HEK293 (cell line): ENCODE measurements at regions not wholly inside any gene's neighbourhood (a gene's known extent, or its start where the extent isn't known, plus 50 kb on each side); places are given as distances from the start of the nearest gene placed in this dataset.

Source experiments
- TF ChIP-seq, protein P1 (sequence below): sonication (generic); formaldehyde crosslinking; IDR thresholded peaks from 2 replicates; pipeline ENCODE4 v1.8.1; 2022; ENCODE audit warnings: mild to moderate bottlenecking, moderate library complexity, missing genetic modification reagents
- TF ChIP-seq, protein P2 (sequence below): fragments of 450-650 bp; formaldehyde crosslinking; IDR thresholded peaks from 2 replicates; pipeline ENCODE4 v1.5.1; 2016; ENCODE audit warnings: missing biosample characterization, missing genetic modification characterization

GRCh38 chr12:13799574-13799973 lies 181.8 kb downstream of the GRIN2B start:
- TF ChIP-seq, protein P1, sequence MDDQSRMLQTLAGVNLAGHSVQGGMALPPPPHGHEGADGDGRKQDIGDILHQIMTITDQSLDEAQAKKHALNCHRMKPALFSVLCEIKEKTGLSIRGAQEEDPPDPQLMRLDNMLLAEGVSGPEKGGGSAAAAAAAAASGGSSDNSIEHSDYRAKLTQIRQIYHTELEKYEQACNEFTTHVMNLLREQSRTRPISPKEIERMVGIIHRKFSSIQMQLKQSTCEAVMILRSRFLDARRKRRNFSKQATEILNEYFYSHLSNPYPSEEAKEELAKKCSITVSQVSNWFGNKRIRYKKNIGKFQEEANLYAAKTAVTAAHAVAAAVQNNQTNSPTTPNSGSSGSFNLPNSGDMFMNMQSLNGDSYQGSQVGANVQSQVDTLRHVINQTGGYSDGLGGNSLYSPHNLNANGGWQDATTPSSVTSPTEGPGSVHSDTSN (CRISPR knock-in tag), result no peak
- TF ChIP-seq, protein P2, sequence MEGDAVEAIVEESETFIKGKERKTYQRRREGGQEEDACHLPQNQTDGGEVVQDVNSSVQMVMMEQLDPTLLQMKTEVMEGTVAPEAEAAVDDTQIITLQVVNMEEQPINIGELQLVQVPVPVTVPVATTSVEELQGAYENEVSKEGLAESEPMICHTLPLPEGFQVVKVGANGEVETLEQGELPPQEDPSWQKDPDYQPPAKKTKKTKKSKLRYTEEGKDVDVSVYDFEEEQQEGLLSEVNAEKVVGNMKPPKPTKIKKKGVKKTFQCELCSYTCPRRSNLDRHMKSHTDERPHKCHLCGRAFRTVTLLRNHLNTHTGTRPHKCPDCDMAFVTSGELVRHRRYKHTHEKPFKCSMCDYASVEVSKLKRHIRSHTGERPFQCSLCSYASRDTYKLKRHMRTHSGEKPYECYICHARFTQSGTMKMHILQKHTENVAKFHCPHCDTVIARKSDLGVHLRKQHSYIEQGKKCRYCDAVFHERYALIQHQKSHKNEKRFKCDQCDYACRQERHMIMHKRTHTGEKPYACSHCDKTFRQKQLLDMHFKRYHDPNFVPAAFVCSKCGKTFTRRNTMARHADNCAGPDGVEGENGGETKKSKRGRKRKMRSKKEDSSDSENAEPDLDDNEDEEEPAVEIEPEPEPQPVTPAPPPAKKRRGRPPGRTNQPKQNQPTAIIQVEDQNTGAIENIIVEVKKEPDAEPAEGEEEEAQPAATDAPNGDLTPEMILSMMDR (tag by site-specific recombination), result no peak
